ENCODE measurements at regions not wholly inside any gene's neighbourhood (a gene's known extent, or its start where the extent isn't known, plus 50 kb on each side); places are given as distances from the start of the nearest gene placed in this dataset.
A peak's percentile ranks its signal among the peaks of the same experiment; 100 is the strongest.
"Not testable (repeated sequence)": the region's sequence is repeated elsewhere in the genome, so short reads cannot be mapped to it uniquely, and the experiment has no call there.

GRCh38 chr21:32823296-32823695 lies 51.7 kb upstream of the PAXBP1 start:
- DNase-seq: not testable (repeated sequence)

- DNase-seq: no peak
Observed at GRCh38 chr21:32824950-32825349, 53.4 kb upstream of the PAXBP1 start.

DNA sequence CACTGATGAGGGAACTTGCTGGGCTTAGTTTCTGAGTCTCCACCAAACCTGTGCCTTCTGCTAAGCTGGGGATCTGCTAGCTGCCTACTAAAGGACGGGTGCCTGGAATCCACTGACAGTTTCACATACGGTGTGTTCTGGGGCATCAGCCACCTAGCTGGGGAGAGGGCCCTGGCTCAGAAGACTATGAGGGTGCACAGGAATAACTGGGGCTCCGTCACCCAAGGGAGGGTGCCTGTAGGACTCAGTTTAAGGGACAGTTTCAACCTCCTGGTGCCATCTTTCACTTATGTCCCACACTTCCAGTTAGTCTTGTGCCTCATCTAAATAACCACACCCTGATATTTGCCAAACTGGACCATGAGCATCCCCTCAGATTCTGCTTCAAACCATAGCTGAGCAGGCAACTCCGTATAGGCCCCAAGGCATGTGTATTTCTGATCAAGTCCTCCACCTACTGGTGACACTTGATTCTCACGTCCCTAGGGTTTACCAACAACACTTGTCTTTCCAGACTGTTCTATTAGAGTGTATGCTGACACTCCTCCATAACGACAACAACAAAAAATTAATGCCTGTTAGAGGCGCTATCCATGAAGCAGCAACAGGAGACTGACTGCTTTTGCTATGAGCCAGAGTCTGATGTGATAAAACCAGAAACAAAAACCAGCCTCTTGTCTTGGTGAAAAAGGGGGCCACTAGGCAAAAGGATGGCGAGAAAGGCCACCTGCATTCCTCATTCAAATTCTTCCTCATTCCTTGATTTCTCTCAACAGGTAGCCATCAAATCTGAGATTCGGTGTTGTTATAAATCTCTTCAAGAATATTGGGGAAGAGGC lies 55.0 kb upstream of the PAXBP1 start:
- peak; percentile 52 for DNase-seq

DNA sequence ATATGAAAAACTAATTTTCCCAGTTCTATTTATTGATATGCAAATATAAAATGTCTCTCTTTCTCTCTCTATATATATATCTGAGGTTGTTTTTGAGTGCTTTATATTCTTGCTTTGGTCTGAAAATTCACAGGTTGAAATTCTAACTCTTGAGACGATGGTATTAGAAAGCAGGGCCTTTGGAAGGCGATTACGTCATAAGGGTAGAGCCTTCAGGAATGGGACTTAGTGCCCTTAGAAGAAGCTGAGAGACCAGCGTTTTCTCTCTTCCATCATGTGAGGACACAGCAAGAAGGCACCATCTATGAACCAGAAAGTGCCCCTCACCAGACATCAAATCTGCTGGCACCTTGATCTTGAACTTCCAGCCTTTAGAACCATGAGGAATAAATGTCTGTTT lies 57.4 kb upstream of the PAXBP1 start:
- DNase-seq: no peak

- no peak for DNase-seq
Observed at GRCh38 chr21:32829504-32829903, 57.9 kb upstream of the PAXBP1 start.

DNA sequence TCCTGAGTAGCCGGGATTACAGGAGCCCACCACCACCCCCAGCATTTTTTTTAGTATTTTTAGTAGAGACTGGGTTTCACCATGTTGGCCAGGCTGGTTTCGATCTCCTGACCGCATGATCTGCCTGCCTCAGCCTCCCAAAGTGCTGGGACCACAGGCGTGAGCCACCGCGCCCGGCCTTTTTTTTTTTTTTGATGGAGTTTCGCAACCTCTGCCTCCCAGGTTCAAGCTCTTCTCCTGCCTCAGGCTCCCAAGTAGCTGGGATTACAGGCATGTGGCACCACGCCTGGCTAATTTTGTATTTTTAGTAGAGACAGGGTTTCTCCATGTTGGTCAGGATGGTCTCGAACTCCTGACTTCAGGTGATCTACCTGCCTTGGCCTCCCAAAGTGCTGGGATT lies 60.2 kb upstream of the PAXBP1 start:
- DNase-seq: not testable (repeated sequence)

GRCh38 chr21:32834211-32834915 lies 62.8 kb upstream of the PAXBP1 start:
- no peak for DNase-seq

DNA sequence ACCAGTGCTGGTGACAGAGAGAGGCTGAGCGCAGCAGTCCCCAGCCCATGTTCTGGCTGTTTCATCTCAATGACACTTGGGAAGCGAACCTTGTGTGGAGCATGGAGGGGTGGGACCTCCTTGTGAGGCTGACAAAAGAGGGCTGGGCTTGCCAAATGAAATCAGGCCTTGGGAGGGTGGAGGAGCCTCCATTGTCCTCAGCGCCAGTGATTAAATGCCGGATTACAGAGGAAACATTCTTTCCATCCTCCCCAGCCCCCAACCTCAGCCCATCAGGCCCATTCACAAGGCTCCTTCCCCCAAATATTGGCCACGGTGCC lies 63.3 kb upstream of the PAXBP1 start:
- DNase-seq: no peak

DNA sequence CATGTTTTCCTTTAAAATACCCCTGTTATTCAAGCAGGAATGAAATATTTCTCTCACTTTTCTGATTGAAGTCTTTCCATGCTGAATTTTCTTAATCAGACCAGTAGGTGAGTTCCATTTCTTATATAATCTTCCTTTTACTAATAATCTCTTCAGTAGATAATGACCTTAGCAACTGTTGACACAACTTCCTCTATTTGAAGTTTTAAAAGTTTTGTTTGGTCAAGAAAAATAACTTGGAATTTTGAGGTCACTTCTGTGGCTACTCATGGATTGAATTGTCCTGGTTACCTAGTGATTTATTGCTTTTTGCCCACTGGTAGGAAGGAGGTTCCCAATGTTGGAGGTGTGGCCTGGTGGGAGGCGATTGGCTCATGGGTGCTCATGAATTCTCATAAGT lies 70.6 kb upstream of the PAXBP1 start:
- no peak for DNase-seq

DNA sequence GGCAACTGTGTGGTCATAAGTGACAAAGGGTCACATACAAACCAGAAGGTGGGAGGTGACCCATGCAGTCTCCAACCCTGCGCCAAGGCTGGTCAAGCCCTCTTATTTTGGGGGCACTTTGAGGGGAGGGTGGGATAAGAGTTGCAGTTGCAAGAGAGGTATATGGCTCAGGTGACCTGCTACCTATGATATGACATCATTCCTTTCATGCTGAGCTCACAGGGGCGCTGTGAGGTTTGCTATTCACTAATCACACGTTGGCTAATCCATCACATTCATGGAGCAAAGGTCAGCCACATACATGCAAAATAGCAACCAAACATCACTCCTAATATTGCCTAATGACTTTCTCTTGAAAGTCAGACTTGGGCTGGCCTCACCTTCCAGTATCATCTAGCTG lies 72.0 kb upstream of the PAXBP1 start:
- DNase-seq: no peak

DNA sequence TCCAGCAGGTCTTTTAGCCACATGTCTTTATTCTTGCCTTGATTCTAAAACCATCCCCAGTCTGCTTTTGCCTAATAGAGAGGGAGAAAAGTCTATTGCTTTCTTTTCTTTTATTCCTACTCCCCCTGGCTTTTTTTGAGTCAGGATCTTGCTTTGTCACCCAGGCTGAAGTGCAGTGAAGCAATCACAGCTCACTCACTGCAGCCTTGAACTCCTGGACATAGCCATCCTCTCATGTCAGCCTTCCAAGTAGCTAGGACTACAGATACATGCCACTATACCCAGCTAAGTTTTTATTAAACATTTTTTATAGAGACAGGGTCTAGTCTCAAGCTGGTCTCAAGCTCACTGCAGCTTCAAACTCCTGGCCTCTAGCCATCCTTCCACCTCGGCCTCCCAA lies 72.5 kb upstream of the PAXBP1 start:
- no peak for DNase-seq

- peak; percentile 3 for DNase-seq
Observed at GRCh38 chr21:32844653-32845436, 73.3 kb upstream of the PAXBP1 start.

GRCh38 chr21:32858628-32859027 lies 87.1 kb upstream of the PAXBP1 start:
- no peak for DNase-seq

- no peak for DNase-seq
Observed at GRCh38 chr21:32860399-32860798, 88.8 kb upstream of the PAXBP1 start.

GRCh38 chr21:32861866-32862265 lies 90.3 kb upstream of the PAXBP1 start:
- no peak for DNase-seq

DNA sequence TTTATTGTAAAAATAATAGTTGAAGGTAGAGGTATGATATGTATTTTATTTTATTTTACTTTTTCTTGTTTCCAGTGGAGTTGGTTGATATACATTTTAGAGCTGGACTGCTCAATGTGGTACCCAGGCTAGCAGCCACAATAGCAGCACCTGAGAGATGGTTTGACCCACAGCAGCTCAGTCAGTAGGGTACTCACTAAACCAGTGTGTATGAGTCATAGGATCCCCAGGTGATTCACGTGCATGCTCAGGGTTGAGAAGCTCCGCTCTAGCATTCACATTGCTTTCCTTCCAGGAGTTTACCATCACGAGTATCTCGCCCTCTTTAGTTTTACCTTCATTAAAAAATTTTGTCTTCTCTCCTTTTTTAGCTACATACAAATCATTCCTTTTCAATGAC lies 96.0 kb upstream of the PAXBP1 start:
- DNase-seq: no peak

DNA sequence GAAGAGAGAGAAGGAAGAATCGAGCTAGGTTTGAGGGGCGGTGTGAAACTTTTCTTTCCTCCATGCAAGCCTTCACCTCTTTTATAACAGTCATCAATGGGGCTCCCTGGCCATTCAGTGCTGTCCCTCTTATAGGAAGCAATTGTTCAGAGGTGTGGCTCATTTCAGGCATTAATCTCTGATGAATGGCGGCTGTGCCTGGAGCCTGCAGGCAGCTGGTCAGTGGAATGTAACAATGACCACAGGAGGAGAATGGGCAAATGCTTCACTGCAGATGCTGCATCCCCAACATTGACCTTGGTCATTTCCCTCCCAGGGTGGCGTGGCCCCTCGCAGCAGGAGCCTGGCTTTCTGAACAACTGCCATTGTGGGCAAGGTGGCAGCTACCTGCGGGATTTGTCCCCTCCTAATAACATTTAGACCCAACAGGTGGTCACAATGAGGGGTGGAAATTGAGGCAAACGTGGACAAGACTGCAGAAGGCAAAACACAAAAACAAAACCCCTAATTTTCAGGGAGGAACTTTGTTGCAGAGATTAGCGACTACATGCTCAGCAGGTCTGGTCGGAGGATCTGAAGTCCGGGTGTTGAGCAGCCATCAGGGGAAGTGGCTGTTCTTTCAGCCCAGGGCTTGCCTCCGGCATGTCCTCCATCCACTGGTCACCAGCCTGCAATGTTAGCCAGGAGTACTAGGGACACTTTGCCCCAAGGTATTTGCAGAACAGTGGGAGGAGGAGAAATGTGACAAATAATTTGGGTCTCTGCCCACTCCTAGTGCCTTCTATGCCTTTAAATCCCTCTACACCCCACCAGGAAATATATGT lies 97.3 kb upstream of the PAXBP1 start:
- peak; percentile 59 for DNase-seq

GRCh38 chr21:32869459-32869858 lies 97.9 kb upstream of the PAXBP1 start:
- DNase-seq: no peak

- DNase-seq: no peak
Observed at GRCh38 chr21:32876426-32876825, 104.9 kb upstream of the PAXBP1 start.

GRCh38 chr21:32877888-32878287 lies 106.3 kb upstream of the PAXBP1 start:
- DNase-seq: not testable (repeated sequence)

DNA sequence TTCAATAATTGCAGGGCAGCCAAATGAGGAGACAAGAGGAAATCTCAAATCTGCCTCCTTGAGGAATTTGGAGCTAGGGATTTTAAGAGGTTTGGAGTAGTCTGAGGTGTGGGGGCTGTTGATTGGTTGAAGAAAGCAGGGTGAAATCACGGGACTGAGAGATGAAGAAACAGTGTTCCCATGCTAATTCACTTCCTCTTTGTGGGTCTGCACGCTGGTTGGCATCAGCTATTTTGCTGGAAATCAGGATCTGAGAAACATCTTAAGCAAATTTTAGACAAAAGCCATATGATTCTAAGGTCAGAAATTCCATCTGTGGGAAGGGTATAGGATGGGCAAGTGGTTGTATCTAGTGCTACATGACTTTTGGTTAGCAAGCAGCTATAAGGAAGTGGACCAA lies 107.1 kb upstream of the PAXBP1 start:
- DNase-seq: no peak

- no peak for DNase-seq
Observed at GRCh38 chr21:32881458-32881857, 109.9 kb upstream of the PAXBP1 start.

DNA sequence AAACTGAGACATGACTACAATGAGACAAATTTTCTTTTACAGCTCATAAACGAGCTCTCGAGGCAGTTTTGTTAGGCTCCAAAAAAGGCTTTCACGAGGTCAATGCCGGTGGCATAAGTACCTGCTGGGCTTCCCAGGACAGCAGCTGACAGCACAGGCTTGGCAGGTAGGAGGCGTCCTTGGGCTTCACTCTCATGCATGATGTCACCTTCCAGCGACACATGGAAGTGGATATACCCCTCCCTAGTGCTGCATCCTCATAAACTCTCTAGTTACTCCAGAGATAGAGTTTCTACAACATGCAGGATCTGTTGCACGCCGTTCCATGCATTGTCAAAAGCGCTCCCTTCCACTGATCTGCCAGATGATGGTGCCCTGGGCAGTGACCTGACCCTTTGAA lies 112.5 kb upstream of the PAXBP1 start:
- DNase-seq: no peak
